Activated CD4-positive, alpha-beta T cell treated with anti-CD3 and anti-CD28 coated beads for 4 hours (primary cell): ENCODE measurements at regions not wholly inside any gene's neighbourhood (a gene's known extent, or its start where the extent isn't known, plus 50 kb on each side); places are given as distances from the start of the nearest gene placed in this dataset.

Source experiments
- DNase-seq, 2 donors: peaks; one replicate each; pipeline ENCODE4 v3.0.0-alpha.2; 2020

- no peak for DNase-seq
Measured at GRCh38 chr9:108709997-108710396, 145.8 kb downstream of the ACTL7B start.

- no peak for DNase-seq
Measured at GRCh38 chr9:108709126-108709525, 146.7 kb downstream of the ACTL7B start.

- DNase-seq, result no peak
Measured at GRCh38 chr9:108708448-108708847, 147.3 kb downstream of the ACTL7B start.

- DNase-seq, result no peak
Measured at GRCh38 chr9:108707120-108707519, 148.7 kb downstream of the ACTL7B start.

- no peak for DNase-seq
Measured at GRCh38 chr9:108704156-108704852, 151.5 kb downstream of the ACTL7B start.

GRCh38 chr9:108703429-108703828 is 152.4 kb downstream of the ACTL7B start:
- DNase-seq, result no peak

GRCh38 chr9:108702681-108703080 is 153.1 kb downstream of the ACTL7B start:
- DNase-seq, result no peak

- DNase-seq, result no peak
Measured at GRCh38 chr9:108698801-108699200, 157.0 kb downstream of the ACTL7B start.

GRCh38 chr9:108698231-108698630 is 157.6 kb downstream of the ACTL7B start:
- no peak for DNase-seq

GRCh38 chr9:108696156-108696555 is 159.6 kb downstream of the ACTL7B start:
- no peak for DNase-seq

GRCh38 chr9:108694170-108694569 is 161.6 kb downstream of the ACTL7B start:
- DNase-seq, result no peak

GRCh38 chr9:108691614-108692013 is 164.2 kb downstream of the ACTL7B start:
- no peak for DNase-seq

- no peak for DNase-seq
Measured at GRCh38 chr9:108688676-108689075, 167.1 kb downstream of the ACTL7B start.

- DNase-seq, result no peak
Measured at GRCh38 chr9:108688051-108688450, 167.7 kb downstream of the ACTL7B start.

GRCh38 chr9:108687006-108687987 is 168.5 kb downstream of the ACTL7B start:
- no peak for DNase-seq

- DNase-seq, result no peak
Measured at GRCh38 chr9:108684288-108685025, 171.3 kb downstream of the ACTL7B start.

GRCh38 chr9:108683245-108683644 is 172.5 kb downstream of the ACTL7B start:
- no peak for DNase-seq

GRCh38 chr9:108681851-108682590 is 173.8 kb downstream of the ACTL7B start:
- DNase-seq, result no peak

- no peak for DNase-seq
Measured at GRCh38 chr9:108680946-108681345, 174.8 kb downstream of the ACTL7B start.

- DNase-seq, result no peak
Measured at GRCh38 chr9:108677776-108678175, 178.0 kb downstream of the ACTL7B start.

GRCh38 chr9:108676355-108676754 is 179.4 kb downstream of the ACTL7B start:
- DNase-seq, result no peak

- no peak for DNase-seq
Measured at GRCh38 chr9:108675708-108676107, 180.1 kb downstream of the ACTL7B start.
